Colonic mucosa (tissue), 4 donors: ENCODE measurements at regions not wholly inside any gene's neighbourhood (a gene's known extent, or its start where the extent isn't known, plus 50 kb on each side); places are given as distances from the start of the nearest gene placed in this dataset.

Experiments used
- DNase-seq: peaks from one replicate; pipeline ENCODE4 v3.0.0-alpha.2; 2020
- H3K27ac ChIP-seq: fragments of 200-600 bp; one replicate; pipeline ENCODE4 v1.8.0; 2021
- H3K27me3 ChIP-seq: fragments of 200-600 bp; one replicate; pipeline ENCODE4 v1.8.0; 2021
- H3K36me3 ChIP-seq: fragments of 200-600 bp; one replicate; pipeline ENCODE4 v1.8.0; 2021
- H3K4me1 ChIP-seq: fragments of 200-600 bp; one replicate; pipeline ENCODE4 v1.8.0; 2021; ENCODE audit warnings: mild to moderate bottlenecking
- H3K4me3 ChIP-seq: fragments of 200-600 bp; one replicate; pipeline ENCODE4 v1.8.0; 2021
- H3K9ac ChIP-seq, 2 donors: one replicate each; pipeline ENCODE4 v1.7.0; 2013; ENCODE audit warnings: control low read depth in 2 of 2, low read depth in 2 of 2, low read length in 2 of 2
- H3K9me3 ChIP-seq: fragments of 200-600 bp; one replicate; pipeline ENCODE4 v1.8.0; 2021
- intact Hi-C: fragments of 100-400 bp; cut with DNase I; formaldehyde crosslinking; loops from one replicate; pipeline ENCODE4 v1.14.1; 2022
- TF ChIP-seq, protein P1 (sequence below): fragments of 200-600 bp; IDR thresholded peaks from one replicate; pipeline ENCODE4 v1.8.0; 2022; ENCODE audit warnings: antibody characterized with exemption, mild to moderate bottlenecking
- donor health status: healthy.
- donor health status: DM: no; HTN: no; CAD: no.
- donor health status: DM: no; HTN: no; CAD: no.

DNA sequence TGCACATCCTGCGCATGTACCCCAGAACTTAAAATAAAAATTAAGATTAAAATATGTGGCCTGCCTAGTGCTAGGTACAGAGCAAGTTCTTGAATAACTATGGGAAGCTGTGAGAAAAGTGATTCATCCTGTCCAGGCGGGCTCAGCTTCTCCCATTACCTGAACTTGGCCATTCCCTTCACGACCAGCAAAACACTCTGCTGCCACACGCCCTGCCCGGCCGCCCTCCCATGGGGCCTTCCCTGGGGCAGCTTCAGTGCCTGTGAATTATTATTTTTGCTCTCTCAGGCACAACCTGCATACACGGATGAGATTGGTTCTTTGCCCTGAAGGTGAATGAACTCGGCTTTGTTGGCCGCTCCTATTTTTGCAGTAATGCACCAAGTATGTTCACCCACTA, 209.2 kb upstream of the SHH start:
- Histone ChIP-seq H3K4me1 (no peaks in the 10 kb centered on the region), H3K36me3 (no peaks in the 10 kb centered on the region), H3K4me3 (no peak overlapping the region), H3K27me3 (no peaks in the 10 kb centered on the region), H3K27ac (no peak overlapping the region), H3K9me3 (no peaks in the 10 kb centered on the region), H3K9ac (no peak overlapping the region)
- no peak for DNase-seq
- intact Hi-C loops = no loop called here
- TF ChIP-seq, protein P1, sequence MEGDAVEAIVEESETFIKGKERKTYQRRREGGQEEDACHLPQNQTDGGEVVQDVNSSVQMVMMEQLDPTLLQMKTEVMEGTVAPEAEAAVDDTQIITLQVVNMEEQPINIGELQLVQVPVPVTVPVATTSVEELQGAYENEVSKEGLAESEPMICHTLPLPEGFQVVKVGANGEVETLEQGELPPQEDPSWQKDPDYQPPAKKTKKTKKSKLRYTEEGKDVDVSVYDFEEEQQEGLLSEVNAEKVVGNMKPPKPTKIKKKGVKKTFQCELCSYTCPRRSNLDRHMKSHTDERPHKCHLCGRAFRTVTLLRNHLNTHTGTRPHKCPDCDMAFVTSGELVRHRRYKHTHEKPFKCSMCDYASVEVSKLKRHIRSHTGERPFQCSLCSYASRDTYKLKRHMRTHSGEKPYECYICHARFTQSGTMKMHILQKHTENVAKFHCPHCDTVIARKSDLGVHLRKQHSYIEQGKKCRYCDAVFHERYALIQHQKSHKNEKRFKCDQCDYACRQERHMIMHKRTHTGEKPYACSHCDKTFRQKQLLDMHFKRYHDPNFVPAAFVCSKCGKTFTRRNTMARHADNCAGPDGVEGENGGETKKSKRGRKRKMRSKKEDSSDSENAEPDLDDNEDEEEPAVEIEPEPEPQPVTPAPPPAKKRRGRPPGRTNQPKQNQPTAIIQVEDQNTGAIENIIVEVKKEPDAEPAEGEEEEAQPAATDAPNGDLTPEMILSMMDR = no peak

DNA sequence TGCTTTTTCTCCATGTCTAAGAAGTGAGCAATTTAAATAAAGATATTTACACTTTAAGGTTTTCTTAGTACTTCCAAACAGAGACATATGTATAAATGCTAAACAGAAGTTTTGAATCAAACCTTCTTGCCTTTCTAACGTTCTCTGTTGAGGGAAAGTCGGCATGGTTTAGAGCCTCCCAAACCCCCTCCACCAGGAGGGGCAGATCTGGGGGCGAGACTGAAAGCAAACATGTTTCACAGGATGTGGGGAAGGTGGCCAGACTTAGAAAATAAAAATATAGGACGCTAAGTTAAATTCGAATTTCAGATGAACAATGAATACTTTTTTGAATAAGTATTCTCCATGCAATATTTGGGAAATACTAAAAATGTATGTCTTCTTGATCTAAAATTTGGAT, 208.3 kb upstream of the SHH start:
- H3K27me3 ChIP-seq = no peaks in the 10 kb centered on the region
- intact Hi-C loops = no loop called here
- no peak overlapping the region for H3K9ac ChIP-seq
- TF ChIP-seq, protein P1 = no peak
- H3K36me3 ChIP-seq = no peaks in the 10 kb centered on the region
- no peaks in the 10 kb centered on the region for H3K4me1 ChIP-seq
- no peaks in the 10 kb centered on the region for H3K9me3 ChIP-seq
- no peak for DNase-seq
- no peak overlapping the region for H3K27ac ChIP-seq
- H3K4me3 ChIP-seq = no peak overlapping the region

DNA sequence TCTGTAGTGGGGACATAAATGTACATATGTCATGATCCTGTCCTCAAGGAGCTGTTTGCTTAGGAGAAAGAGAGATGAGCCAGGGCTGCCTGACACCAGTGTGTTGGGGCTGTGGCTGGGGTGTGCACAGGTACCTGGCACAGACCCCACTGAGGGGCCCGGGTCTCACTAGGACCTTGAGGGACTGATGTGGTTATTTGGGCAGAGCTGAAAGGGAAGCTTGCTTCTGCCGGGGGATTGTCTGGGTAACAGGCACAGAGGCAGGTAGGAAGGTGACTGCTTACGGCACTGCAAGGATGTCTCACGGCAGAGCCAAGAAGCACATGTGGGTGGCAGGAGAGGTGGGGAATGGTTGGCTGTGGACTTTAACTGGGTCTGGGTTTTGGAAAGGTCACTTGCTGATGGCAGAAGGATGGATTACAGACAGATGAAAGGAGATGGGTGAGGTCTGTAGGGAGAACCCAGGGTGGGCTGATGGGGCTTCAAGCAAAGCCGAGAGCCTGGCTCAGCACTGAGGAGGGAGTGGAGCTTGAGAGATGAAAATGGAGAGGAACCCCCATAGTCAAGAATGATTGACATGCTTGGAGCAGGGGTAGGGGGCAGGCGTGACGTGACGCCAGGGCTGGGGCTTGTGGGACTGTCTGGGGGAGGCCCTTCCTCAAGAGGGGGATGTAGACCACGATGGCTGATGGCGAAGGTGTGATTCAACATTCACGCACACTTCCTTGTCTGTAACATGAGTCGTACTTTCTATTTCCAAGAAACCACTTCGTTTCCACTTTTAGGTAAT, 207.7 kb upstream of the SHH start:
- Histone ChIP-seq H3K27ac (no peak overlapping the region), H3K4me1 (no peaks in the 10 kb centered on the region), H3K9ac (no peak overlapping the region), H3K36me3 (no peaks in the 10 kb centered on the region), H3K9me3 (no peaks in the 10 kb centered on the region), H3K4me3 (no peak overlapping the region), H3K27me3 (no peaks in the 10 kb centered on the region)
- no peak for DNase-seq
- intact Hi-C loops = no loop called here
- TF ChIP-seq, protein P1 = no peak

DNA sequence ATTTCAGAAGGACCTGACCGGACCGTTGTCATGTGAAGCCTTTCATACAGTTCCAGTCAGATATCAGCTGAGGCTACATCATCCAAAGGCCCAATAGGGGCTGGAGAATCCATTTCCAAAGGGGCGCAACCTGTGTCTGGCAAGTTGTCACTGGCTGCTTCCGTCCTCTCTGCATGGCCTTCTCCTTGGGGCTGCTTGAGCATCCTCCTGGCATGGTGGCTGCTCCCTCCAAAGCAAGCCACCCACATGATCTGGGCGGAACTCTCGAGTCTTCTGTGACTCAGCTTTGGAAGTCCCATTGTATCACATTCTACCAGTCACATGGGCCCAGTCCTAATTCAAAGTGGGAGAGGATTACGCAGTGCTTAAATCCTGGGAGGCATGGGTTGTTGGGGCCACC, 207.0 kb upstream of the SHH start:
- Histone ChIP-seq H3K36me3 (no peaks in the 10 kb centered on the region), H3K9me3 (no peaks in the 10 kb centered on the region), H3K9ac (no peak overlapping the region), H3K4me1 (no peaks in the 10 kb centered on the region), H3K27me3 (no peaks in the 10 kb centered on the region), H3K4me3 (no peak overlapping the region), H3K27ac (no peak overlapping the region)
- no peak for DNase-seq
- TF ChIP-seq, protein P1 = no peak
- intact Hi-C loops = no loop called here

DNA sequence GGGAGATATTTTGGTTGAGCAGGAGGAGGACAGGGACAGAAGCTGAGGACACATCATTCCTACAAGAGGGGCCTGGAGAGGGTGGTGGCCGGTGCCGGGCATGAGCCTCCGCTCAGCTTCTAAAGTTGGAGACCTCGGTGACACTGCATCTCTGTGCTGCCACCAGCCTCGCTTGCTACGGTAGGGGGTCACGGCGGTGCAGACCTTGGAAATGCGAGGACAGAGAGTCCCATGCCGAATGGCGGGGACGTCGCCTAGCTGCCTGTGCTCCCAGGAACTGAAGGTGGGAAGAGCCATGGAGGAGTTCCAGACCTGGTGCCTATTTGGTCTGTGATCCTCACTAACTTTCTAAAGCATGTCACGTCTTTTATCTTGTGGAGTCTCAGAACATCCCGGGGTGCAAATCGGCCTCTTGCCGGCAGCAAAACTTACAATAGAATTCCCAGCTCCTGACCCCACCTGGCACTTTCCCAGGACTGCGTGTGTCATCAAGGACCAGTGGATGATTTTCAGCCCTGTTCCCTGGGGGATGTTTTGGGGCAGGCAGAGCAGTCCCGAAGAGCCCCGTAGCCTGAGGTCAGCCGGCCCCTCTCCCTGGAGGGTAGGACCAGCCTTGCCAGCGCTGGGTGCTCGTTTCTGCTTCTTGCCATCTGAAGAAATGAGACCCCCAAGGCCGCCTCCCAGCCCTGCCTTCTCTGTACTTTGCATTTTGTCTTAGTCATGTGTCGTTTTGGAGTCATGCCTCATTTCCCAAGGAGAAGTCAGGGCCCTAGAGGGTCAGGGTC, 205.8 kb upstream of the SHH start:
- H3K36me3 ChIP-seq = no peaks in the 10 kb centered on the region
- TF ChIP-seq, protein P1 = no peak
- H3K27me3 ChIP-seq = no peaks in the 10 kb centered on the region
- H3K27ac ChIP-seq = no peak overlapping the region
- H3K4me3 ChIP-seq = no peak overlapping the region
- intact Hi-C loops = no loop called here
- H3K9me3 ChIP-seq = no peaks in the 10 kb centered on the region
- no peaks in the 10 kb centered on the region for H3K4me1 ChIP-seq
- no peak for DNase-seq
- no peak overlapping the region for H3K9ac ChIP-seq
